Caco-2 (cell line): ENCODE measurements at regions not wholly inside any gene's neighbourhood (a gene's known extent, or its start where the extent isn't known, plus 50 kb on each side); places are given as distances from the start of the nearest gene placed in this dataset.
"Not testable (repeated sequence)": the region's sequence is repeated elsewhere in the genome, so short reads cannot be mapped to it uniquely, and the experiment has no call there.

Source experiments
- BruUV-seq: library from RNA; stranded (reverse); fragments of 400-500 nt; replicated peaks from 2 replicates; lab custom pipeline; 2021; lab: Mats Ljungman, UMichigan
- CTCF ChIA-PET: fragments of 300-600 bp; sonication (Branson Sonifier 250); formaldehyde crosslinking; loops from one replicate; lab custom pipeline; 2022; ENCODE audit warnings: antibody characterized with exemption; lab: Charles Lee
- POLR2A ChIA-PET: fragments of 300-600 bp; sonication (Branson Sonifier 250); formaldehyde crosslinking; loops from one replicate; lab custom pipeline; 2022; ENCODE audit warnings: antibody characterized with exemption; lab: Charles Lee
- DNase-seq, 2 experiments: peaks; one replicate each; pipeline versions ENCODE4 v3.0.0 to v3.0.0-alpha.2; 2020 to 2022
- H3K27me3 ChIP-seq: replicated peaks from 2 replicates; pipeline ENCODE4 v1.6.0; 2011; ENCODE audit warnings: low read length; ENCODE audit not compliant: control insufficient read depth, insufficient read depth
- H3K36me3 ChIP-seq: 2 replicates; pipeline ENCODE4 v1.5.1; 2011; ENCODE audit warnings: low read length; ENCODE audit not compliant: control insufficient read depth, insufficient read depth
- H3K4me1 ChIP-seq: fragments of 250-450 bp; sonication (Bioruptor Pico); 2 replicates; pipeline ENCODE4 v1.5.1; 2020; ENCODE audit warnings: mild to moderate bottlenecking
- H3K4me3 ChIP-seq: 2 replicates; pipeline ENCODE4 v1.5.1; 2011; ENCODE audit warnings: low read depth, mild to moderate bottlenecking, control low read depth, low read length
- H3K9me3 ChIP-seq: fragments of 250-450 bp; sonication (Bioruptor Pico); 2 replicates; pipeline ENCODE4 v1.5.1; 2020; ENCODE audit warnings: mild to moderate bottlenecking, moderate library complexity
- H3K27ac Mint-ChIP-seq: one replicate; pipeline ENCODE4 v1.8.0; 2022; ENCODE audit warnings: mixed read lengths; ENCODE audit not compliant: unreplicated experiment
- H3K27me3 Mint-ChIP-seq: one replicate; pipeline ENCODE4 v1.8.0; 2022; ENCODE audit warnings: mixed read lengths; ENCODE audit not compliant: insufficient read depth, unreplicated experiment
- H3K36me3 Mint-ChIP-seq: one replicate; pipeline ENCODE4 v1.8.0; 2022; ENCODE audit warnings: mild to moderate bottlenecking, mixed read lengths; ENCODE audit not compliant: insufficient read depth, unreplicated experiment
- H3K4me1 Mint-ChIP-seq: one replicate; pipeline ENCODE4 v1.8.0; 2022; ENCODE audit warnings: low read depth, mixed read lengths; ENCODE audit not compliant: unreplicated experiment
- H3K4me3 Mint-ChIP-seq: one replicate; pipeline ENCODE4 v1.8.0; 2022; ENCODE audit warnings: mild to moderate bottlenecking, moderate library complexity, mixed read lengths; ENCODE audit not compliant: unreplicated experiment
- H3K9me3 Mint-ChIP-seq: one replicate; pipeline ENCODE4 v1.8.0; 2022; ENCODE audit warnings: mixed read lengths; ENCODE audit not compliant: unreplicated experiment
- intact Hi-C: fragments of 100-400 bp; cut with micrococcal nuclease; formaldehyde crosslinking; loops from one replicate; pipeline ENCODE4 v1.10.0; 2022; ENCODE audit not compliant: unreplicated experiment

DNA sequence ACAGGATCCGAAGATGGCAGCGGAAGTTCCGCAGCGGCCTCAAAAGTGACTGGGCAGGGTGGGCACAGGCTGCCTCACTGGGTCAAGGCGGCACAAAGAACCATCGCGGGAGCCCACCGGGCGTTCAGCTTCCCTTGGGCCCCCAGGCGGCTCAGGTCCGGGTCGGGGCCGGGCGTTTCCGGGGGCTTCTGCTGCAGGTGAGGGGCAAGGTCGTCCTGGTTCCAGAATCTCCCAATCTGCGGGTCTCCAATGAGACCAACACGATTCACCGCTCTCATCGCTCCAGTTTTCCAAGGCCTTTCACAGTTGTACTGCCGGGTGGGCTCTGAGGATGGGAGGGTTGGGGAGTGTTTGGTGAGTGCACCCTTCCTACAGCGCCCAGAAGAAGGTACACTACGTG, 165.0 kb upstream of the NOTCH2NLA start:
- H3K36me3 Mint-ChIP-seq, intact Hi-C loops, H3K27me3 ChIP-seq, CTCF ChIA-PET, H3K27ac Mint-ChIP-seq, H3K9me3 ChIP-seq, DNase-seq, BruUV-seq, H3K4me1 Mint-ChIP-seq, H3K27me3 Mint-ChIP-seq, H3K4me1 ChIP-seq, H3K36me3 ChIP-seq, H3K9me3 Mint-ChIP-seq, H3K4me3 ChIP-seq, POLR2A ChIA-PET, H3K4me3 Mint-ChIP-seq: not testable (repeated sequence)

DNA sequence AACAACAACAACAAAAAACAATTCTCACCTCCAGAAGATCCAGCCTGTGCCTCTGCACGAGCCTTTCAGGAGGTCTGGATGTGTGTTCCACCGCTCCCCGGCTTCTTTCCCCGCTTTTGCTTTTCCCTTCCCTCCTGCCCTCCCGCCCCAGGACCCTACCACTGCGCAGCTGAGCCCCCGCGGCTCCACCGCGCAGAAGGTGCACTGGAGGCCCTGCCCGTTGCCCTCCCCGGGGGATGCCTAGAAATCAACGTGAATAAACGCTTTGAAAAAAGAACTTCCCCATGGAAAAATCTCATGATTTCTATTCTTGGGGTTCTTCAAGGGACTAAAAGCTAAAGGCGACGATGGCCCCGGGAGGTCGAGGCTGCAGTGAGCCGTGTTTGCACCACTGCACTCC, 164.3 kb upstream of the NOTCH2NLA start:
- BruUV-seq: not testable (repeated sequence)

DNA sequence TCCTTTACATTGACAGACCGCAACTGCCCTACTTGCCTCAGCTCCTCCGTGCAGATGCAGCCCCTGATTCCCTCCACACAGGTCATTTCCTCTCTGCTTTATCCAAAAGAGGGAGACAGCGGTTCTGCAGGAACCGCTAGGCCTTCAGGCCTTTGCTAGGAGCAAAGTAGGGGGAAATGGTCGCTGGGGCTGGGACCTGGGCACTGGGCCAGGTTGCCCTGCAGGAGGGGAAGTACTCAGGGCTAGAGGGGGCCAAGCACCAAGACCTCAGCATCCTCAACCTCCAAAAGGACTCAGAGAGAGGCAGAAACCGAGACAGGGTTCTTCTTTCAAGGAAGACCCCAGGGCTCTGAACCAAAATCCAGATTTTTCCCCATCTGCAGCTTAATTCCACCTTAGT, 160.4 kb upstream of the NOTCH2NLA start:
- H3K27me3 ChIP-seq, H3K4me1 ChIP-seq, intact Hi-C loops, POLR2A ChIA-PET, H3K27me3 Mint-ChIP-seq, H3K36me3 ChIP-seq, H3K27ac Mint-ChIP-seq, H3K36me3 Mint-ChIP-seq, H3K4me3 Mint-ChIP-seq, H3K4me1 Mint-ChIP-seq, DNase-seq, H3K9me3 Mint-ChIP-seq, H3K4me3 ChIP-seq, H3K9me3 ChIP-seq, CTCF ChIA-PET, BruUV-seq: not testable (repeated sequence)

More for the DNA sequence above, 164.3 kb upstream of the NOTCH2NLA start:
- H3K27ac Mint-ChIP-seq, H3K4me3 Mint-ChIP-seq, H3K27me3 Mint-ChIP-seq, H3K36me3 ChIP-seq, H3K27me3 ChIP-seq, H3K4me1 ChIP-seq, DNase-seq, H3K9me3 Mint-ChIP-seq, CTCF ChIA-PET, H3K36me3 Mint-ChIP-seq, H3K4me1 Mint-ChIP-seq, H3K9me3 ChIP-seq, intact Hi-C loops, H3K4me3 ChIP-seq: not testable (repeated sequence)
- POLR2A ChIA-PET: interaction anchor here (0.6 kb wide), 1 partner anchor 16 kb away, joined by 3 read pairs; no protein-coding TSS in a partner anchor

DNA sequence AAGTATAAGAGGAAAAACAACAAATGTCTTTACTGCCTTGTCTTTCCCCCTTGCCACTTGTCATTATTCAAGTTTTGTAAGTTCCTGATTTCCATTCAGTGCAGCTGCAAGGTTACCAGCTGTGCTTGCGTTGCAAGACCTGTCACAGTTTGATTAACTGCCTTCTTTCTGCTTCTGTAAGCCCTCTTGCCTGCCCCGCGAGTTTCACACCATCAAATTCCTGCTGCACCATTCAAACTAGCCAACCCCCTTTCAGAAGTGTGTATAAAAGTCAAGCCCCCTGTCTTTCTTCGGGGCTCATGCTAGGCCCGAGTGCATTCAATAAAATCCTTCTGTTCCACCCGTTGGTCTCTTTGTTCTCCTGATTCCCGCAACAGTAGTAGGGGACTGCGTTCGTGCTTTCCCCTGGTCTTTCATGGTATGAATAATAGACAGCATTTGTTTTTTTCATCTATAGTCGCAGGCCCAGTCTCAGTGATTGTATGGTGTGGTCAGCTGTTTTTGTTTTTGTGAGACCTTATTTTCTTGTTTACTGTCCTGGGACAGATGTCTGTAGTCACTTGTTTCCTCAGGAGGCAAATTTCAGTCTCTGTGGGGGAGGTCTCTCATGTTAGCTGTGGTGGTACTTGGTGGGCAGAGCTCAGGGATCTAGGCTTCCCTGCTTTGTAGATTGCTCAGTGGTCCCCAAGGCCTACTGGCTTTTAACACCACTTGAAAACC, 159.1 kb upstream of the NOTCH2NLA start:
- H3K36me3 ChIP-seq, H3K36me3 Mint-ChIP-seq, H3K27me3 ChIP-seq, H3K4me3 ChIP-seq, H3K27me3 Mint-ChIP-seq, H3K4me1 ChIP-seq, H3K9me3 Mint-ChIP-seq, intact Hi-C loops, H3K4me1 Mint-ChIP-seq, BruUV-seq, H3K9me3 ChIP-seq: not testable (repeated sequence)
- Mint-ChIP-seq H3K4me3 (peak overlapping the region; percentile 84), H3K27ac (peak overlapping the region; percentile 100)
- ChIA-PET POLR2A (interaction anchor here (1.0 to 1.8 kb wide), 3 partner anchors 11 to 697 kb away, joined by 4 to 30 read pairs (median 11); no protein-coding TSS in a partner anchor), CTCF (interaction anchor here (1.2 kb wide), 1 partner anchor 11 kb away, joined by 4 read pairs; no protein-coding TSS in a partner anchor)
- peak; percentile 9 to 34 for DNase-seq

DNA sequence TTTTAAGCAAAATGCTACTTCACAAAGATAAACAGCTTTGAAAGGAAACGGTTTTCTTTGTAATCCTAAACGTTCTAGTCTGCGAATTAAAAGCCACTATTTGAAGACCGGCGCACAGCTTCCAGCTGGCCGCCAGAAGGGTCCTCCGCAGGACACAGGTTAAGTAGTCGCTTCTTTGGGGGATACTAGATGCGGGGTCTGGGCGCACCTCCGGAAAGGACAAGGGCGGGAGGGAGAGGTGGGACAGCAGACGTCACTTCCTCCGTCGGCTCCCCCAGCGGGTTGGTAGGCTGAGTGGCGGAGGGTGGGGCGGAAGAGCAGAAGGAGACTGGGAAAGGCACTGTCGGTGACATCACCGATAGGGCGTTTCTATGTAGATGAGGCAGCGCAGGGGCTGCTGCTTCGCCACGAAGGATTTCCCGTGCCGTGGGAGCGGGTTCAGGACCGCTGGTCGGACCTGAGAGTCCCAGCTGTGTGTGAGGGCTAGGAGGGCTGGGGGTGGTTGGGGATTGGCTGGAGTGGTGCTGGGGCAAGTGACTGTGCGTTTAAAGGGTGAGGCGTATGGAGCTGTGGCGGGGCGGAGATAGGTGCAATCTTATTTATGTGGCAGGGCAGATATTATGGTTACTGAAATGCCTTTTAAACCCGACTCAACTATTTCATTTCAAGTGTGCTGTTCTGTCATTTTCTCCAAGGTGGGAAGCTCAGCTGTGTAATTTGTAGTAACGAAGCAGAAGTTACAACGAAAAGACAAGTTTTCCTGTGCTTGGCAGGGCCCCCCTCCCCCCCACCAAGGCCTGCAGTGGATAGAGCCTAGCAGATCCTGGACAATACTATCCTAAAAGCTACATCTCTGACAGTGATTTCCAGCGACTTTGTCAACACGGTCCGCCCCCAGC, 158.3 kb upstream of the NOTCH2NLA start:
- H3K9me3 ChIP-seq, H3K4me1 Mint-ChIP-seq, intact Hi-C loops, H3K27me3 Mint-ChIP-seq, H3K4me1 ChIP-seq, H3K36me3 Mint-ChIP-seq, H3K27me3 ChIP-seq, H3K9me3 Mint-ChIP-seq, H3K36me3 ChIP-seq: not testable (repeated sequence)
- BruUV-seq: TSS peak; percentile 100
- POLR2A ChIA-PET: interaction anchor here (1.0 to 1.8 kb wide), 3 partner anchors 10 to 697 kb away, joined by 4 to 30 read pairs (median 11); no protein-coding TSS in a partner anchor
- peak; percentile 76 to 90 for DNase-seq
- Mint-ChIP-seq H3K27ac (peak overlapping the region; percentile 100), H3K4me3 (peak overlapping the region; percentile 84)
- H3K4me3 ChIP-seq: peak overlapping the region; percentile 27
- CTCF ChIA-PET: interaction anchor here (1.2 kb wide), 1 partner anchor 10 kb away, joined by 4 read pairs; no protein-coding TSS in a partner anchor

DNA sequence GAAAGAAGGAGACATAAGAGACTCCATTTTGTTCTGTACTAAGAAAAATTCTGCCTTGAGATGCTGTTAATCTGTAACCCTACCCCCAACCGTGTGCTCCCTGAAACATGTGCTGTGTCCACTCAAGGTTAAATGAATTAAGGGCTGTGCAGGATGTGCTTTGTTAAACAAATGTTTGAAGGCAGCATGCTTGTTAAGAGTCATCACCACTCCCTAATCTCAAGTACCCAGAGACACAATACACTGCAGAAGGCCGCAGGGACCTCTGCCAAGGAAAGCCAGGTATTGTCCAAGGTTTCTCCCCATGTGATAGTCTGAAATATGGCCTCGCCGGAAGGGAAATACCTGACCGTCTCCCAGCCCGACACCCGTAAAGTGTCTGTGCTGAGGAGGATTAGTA, 152.4 kb upstream of the NOTCH2NLA start:
- H3K27me3 ChIP-seq, H3K9me3 ChIP-seq, intact Hi-C loops, H3K27me3 Mint-ChIP-seq, BruUV-seq, CTCF ChIA-PET, DNase-seq, H3K4me3 Mint-ChIP-seq, H3K4me1 Mint-ChIP-seq, H3K9me3 Mint-ChIP-seq, H3K4me3 ChIP-seq, H3K36me3 ChIP-seq, POLR2A ChIA-PET, H3K27ac Mint-ChIP-seq, H3K4me1 ChIP-seq: not testable (repeated sequence)
- peaks cover 24% of the 10 kb centered on the region for H3K36me3 Mint-ChIP-seq
